GM23338 (cell line): ENCODE measurements at regions not wholly inside any gene's neighbourhood (a gene's known extent, or its start where the extent isn't known, plus 50 kb on each side); places are given as distances from the start of the nearest gene placed in this dataset.

Source experiments
- ATAC-seq: fragments of 200-7000 bp; cut with Tn5 transposase; 3 replicates; pipeline ENCODE4 v1.9.1; 2020
- DNase-seq: peaks from one replicate; pipeline ENCODE4 v3.0.0-alpha.2; 2015; ENCODE audit warnings: low spot score
- H2AFZ ChIP-seq: fragments of 200-600 bp; sonication (generic); 2 replicates; pipeline ENCODE4 v1.8.0; 2016; ENCODE audit warnings: antibody characterized with exemption, mild to moderate bottlenecking, moderate library complexity
- H3F3A ChIP-seq: fragments of 200-600 bp; sonication (generic); replicated peaks from 2 replicates; pipeline ENCODE4 v1.8.0; 2017; ENCODE audit warnings: antibody characterized with exemption, mixed run types, low read depth
- H3K27ac ChIP-seq: fragments of 200-600 bp; sonication (generic); 2 replicates; pipeline ENCODE4 v1.6.1; 2016; ENCODE audit warnings: low read depth
- H3K27me3 ChIP-seq: fragments of 200-600 bp; sonication (generic); 2 replicates; pipeline ENCODE4 v1.8.0; 2016; ENCODE audit warnings: mild to moderate bottlenecking, mixed run types, moderate library complexity; ENCODE audit not compliant: insufficient read depth
- H3K36me3 ChIP-seq: fragments of 200-600 bp; sonication (generic); 2 replicates; pipeline ENCODE4 v1.8.0; 2016; ENCODE audit warnings: mild to moderate bottlenecking; ENCODE audit not compliant: insufficient read depth
- H3K4me1 ChIP-seq: fragments of 200-600 bp; sonication (generic); 2 replicates; pipeline ENCODE4 v1.8.0; 2016; ENCODE audit warnings: mild to moderate bottlenecking, moderate library complexity; ENCODE audit not compliant: insufficient read depth
- H3K4me2 ChIP-seq: fragments of 200-600 bp; sonication (generic); 2 replicates; pipeline ENCODE4 v1.7.1; 2017; ENCODE audit warnings: mixed run types
- H3K4me3 ChIP-seq: fragments of 200-600 bp; sonication (generic); 2 replicates; pipeline ENCODE4 v1.6.1; 2016; ENCODE audit warnings: mixed run types
- H3K79me2 ChIP-seq: fragments of 200-600 bp; sonication (generic); replicated peaks from 2 replicates; pipeline ENCODE4 v1.8.0; 2017; ENCODE audit warnings: mild to moderate bottlenecking; ENCODE audit not compliant: insufficient read depth
- H3K9me2 ChIP-seq: fragments of 200-600 bp; sonication (generic); 2 replicates; pipeline ENCODE4 v1.8.0; 2017; ENCODE audit not compliant: insufficient read depth
- H4K20me1 ChIP-seq: fragments of 200-600 bp; sonication (generic); replicated peaks from 2 replicates; pipeline ENCODE4 v1.8.0; 2017; ENCODE audit warnings: mild to moderate bottlenecking; ENCODE audit not compliant: insufficient read depth
- H3K27ac Mint-ChIP-seq: 2 replicates; pipeline ENCODE4 v1.8.0; 2020; ENCODE audit warnings: inconsistent platforms, mild to moderate bottlenecking, moderate library complexity, mixed read lengths
- H3K27me3 Mint-ChIP-seq: 3 replicates; pipeline ENCODE4 v1.8.0; 2022; ENCODE audit warnings: low read depth, mild to moderate bottlenecking, moderate library complexity, mixed read lengths, inconsistent platforms; ENCODE audit not compliant: insufficient read depth, poor library complexity
- H3K36me3 Mint-ChIP-seq: 3 replicates; pipeline ENCODE4 v1.8.0; 2021; ENCODE audit warnings: low read depth, mild to moderate bottlenecking, inconsistent platforms, moderate library complexity, mixed read lengths
- H3K4me1 Mint-ChIP-seq: 3 replicates; pipeline ENCODE4 v1.8.0; 2020; ENCODE audit warnings: mild to moderate bottlenecking, inconsistent platforms, mixed read lengths
- H3K4me3 Mint-ChIP-seq: 3 replicates; pipeline ENCODE4 v1.8.0; 2021; ENCODE audit warnings: moderate library complexity, mild to moderate bottlenecking, inconsistent platforms, mixed read lengths
- H3K9me3 Mint-ChIP-seq: 3 replicates; pipeline ENCODE4 v1.8.0; 2020; ENCODE audit warnings: moderate library complexity, mild to moderate bottlenecking, inconsistent platforms, mixed read lengths
- CREB1 ChIP-seq: fragments of 250-450 bp; sonication (Bioruptor Pico); IDR thresholded peaks from 2 replicates; pipeline ENCODE4 v1.5.0; 2020; ENCODE audit warnings: low read depth, mild to moderate bottlenecking, moderate library complexity
- EZH2 ChIP-seq: fragments of 200-600 bp; sonication (generic); IDR thresholded peaks from one replicate; pipeline ENCODE4 v1.8.0; 2017; ENCODE audit warnings: antibody characterized with exemption, mild to moderate bottlenecking, low read depth; ENCODE audit not compliant: unreplicated experiment
- EZH2phosphoT487 ChIP-seq: fragments of 200-600 bp; sonication (generic); IDR thresholded peaks from one replicate; pipeline ENCODE4 v1.8.1; 2018; ENCODE audit warnings: antibody characterized with exemption; ENCODE audit not compliant: unreplicated experiment
- JUNB ChIP-seq: IDR thresholded peaks from one replicate; pipeline ENCODE4 v1.6.1; 2016; ENCODE audit warnings: antibody characterized with exemption; ENCODE audit not compliant: unreplicated experiment
- NANOG ChIP-seq: IDR thresholded peaks from 2 replicates; pipeline ENCODE4 v1.6.1; 2016; ENCODE audit warnings: antibody characterized with exemption, borderline replicate concordance
- POLR2AphosphoS5 ChIP-seq: IDR thresholded peaks from 2 replicates; pipeline ENCODE4 v1.6.1; 2016; ENCODE audit warnings: antibody characterized with exemption, low read depth
- STAT1 ChIP-seq: IDR thresholded peaks from one replicate; pipeline ENCODE4 v1.6.1; 2016; ENCODE audit warnings: antibody characterized with exemption; ENCODE audit not compliant: unreplicated experiment
- ZNF114 ChIP-seq: fragments of 250-450 bp; sonication (Bioruptor Pico); IDR thresholded peaks from 2 replicates; pipeline ENCODE4 v1.5.0; 2020; ENCODE audit warnings: mild to moderate bottlenecking, moderate library complexity
- ZNF331 ChIP-seq: fragments of 250-450 bp; sonication (Bioruptor Pico); IDR thresholded peaks from 2 replicates; pipeline ENCODE4 v1.5.0; 2020; ENCODE audit warnings: low read depth, mild to moderate bottlenecking, moderate library complexity
- TF ChIP-seq, protein P1 (sequence below): fragments of 250-450 bp; sonication (Bioruptor Pico); IDR thresholded peaks from 2 replicates; pipeline ENCODE4 v1.5.0; 2020; ENCODE audit warnings: mild to moderate bottlenecking, moderate library complexity
- TF ChIP-seq, protein P2 (sequence below), 2 experiments: fragments of 200-600 bp in 1 of 2; sonication (generic) in 1 of 2; conservative IDR thresholded peaks; 2 replicates each; pipeline versions ENCODE4 v1.5.1 to v1.6.1; 2016 to 2017; ENCODE audit warnings: antibody characterized with exemption in 2 of 2, low read depth in 2 of 2, mild to moderate bottlenecking in 2 of 2, moderate library complexity in 1 of 2
- TF ChIP-seq, protein P3 (sequence below): IDR thresholded peaks from 2 replicates; pipeline ENCODE4 v1.6.1; 2016; ENCODE audit warnings: antibody characterized with exemption
- TF ChIP-seq, protein P4 (sequence below): IDR thresholded peaks from one replicate; pipeline ENCODE4 v1.6.1; 2018; ENCODE audit warnings: antibody characterized with exemption; ENCODE audit not compliant: unreplicated experiment

DNA sequence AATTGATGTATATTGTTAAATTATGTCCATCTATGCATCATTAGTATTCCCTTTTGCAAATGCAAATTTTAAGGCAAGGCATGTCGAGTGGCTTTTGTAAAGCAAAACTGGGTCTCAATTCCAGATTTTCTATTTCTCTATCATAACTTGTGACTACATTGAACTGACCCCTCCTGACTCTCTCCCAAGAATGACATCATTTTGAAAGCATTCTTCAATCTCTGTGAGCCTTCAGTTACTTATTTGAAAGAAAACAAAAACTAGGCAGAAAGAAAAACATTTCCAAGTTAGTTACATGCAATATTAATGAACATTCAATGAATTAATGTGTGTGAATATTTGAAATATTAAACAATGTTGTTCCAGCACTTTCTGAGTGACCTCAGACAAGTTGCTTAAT, 314.3 kb upstream of the CLNK start:
- TF ChIP-seq JUNB: no peak
- TF ChIP-seq POLR2AphosphoS5: no peak
- TF ChIP-seq, protein P1, sequence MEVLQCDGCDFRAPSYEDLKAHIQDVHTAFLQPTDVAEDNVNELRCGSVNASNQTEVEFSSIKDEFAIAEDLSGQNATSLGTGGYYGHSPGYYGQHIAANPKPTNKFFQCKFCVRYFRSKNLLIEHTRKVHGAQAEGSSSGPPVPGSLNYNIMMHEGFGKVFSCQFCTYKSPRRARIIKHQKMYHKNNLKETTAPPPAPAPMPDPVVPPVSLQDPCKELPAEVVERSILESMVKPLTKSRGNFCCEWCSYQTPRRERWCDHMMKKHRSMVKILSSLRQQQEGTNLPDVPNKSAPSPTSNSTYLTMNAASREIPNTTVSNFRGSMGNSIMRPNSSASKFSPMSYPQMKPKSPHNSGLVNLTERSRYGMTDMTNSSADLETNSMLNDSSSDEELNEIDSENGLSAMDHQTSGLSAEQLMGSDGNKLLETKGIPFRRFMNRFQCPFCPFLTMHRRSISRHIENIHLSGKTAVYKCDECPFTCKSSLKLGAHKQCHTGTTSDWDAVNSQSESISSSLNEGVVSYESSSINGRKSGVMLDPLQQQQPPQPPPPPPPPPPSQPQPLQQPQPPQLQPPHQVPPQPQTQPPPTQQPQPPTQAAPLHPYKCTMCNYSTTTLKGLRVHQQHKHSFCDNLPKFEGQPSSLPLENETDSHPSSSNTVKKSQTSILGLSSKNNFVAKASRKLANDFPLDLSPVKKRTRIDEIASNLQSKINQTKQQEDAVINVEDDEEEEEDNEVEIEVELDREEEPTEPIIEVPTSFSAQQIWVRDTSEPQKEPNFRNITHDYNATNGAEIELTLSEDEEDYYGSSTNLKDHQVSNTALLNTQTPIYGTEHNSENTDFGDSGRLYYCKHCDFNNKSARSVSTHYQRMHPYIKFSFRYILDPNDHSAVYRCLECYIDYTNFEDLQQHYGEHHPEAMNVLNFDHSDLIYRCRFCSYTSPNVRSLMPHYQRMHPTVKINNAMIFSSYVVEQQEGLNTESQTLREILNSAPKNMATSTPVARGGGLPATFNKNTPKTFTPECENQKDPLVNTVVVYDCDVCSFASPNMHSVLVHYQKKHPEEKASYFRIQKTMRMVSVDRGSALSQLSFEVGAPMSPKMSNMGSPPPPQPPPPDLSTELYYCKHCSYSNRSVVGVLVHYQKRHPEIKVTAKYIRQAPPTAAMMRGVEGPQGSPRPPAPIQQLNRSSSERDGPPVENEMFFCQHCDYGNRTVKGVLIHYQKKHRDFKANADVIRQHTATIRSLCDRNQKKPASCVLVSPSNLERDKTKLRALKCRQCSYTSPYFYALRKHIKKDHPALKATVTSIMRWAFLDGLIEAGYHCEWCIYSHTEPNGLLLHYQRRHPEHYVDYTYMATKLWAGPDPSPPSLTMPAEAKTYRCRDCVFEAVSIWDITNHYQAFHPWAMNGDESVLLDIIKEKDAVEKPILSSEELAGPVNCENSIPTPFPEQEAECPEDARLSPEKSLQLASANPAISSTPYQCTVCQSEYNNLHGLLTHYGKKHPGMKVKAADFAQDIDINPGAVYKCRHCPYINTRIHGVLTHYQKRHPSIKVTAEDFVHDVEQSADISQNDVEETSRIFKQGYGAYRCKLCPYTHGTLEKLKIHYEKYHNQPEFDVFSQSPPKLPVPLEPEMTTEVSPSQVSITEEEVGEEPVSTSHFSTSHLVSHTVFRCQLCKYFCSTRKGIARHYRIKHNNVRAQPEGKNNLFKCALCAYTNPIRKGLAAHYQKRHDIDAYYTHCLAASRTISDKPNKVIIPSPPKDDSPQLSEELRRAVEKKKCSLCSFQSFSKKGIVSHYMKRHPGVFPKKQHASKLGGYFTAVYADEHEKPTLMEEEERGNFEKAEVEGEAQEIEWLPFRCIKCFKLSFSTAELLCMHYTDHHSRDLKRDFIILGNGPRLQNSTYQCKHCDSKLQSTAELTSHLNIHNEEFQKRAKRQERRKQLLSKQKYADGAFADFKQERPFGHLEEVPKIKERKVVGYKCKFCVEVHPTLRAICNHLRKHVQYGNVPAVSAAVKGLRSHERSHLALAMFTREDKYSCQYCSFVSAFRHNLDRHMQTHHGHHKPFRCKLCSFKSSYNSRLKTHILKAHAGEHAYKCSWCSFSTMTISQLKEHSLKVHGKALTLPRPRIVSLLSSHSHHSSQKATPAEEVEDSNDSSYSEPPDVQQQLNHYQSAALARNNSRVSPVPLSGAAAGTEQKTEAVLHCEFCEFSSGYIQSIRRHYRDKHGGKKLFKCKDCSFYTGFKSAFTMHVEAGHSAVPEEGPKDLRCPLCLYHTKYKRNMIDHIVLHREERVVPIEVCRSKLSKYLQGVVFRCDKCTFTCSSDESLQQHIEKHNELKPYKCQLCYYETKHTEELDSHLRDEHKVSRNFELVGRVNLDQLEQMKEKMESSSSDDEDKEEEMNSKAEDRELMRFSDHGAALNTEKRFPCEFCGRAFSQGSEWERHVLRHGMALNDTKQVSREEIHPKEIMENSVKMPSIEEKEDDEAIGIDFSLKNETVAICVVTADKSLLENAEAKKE (CRISPR knock-in tag): no peak
- TF ChIP-seq EZH2phosphoT487: no peak
- TF ChIP-seq ZNF331 (CRISPR knock-in tag): no peak
- TF ChIP-seq, protein P2, sequence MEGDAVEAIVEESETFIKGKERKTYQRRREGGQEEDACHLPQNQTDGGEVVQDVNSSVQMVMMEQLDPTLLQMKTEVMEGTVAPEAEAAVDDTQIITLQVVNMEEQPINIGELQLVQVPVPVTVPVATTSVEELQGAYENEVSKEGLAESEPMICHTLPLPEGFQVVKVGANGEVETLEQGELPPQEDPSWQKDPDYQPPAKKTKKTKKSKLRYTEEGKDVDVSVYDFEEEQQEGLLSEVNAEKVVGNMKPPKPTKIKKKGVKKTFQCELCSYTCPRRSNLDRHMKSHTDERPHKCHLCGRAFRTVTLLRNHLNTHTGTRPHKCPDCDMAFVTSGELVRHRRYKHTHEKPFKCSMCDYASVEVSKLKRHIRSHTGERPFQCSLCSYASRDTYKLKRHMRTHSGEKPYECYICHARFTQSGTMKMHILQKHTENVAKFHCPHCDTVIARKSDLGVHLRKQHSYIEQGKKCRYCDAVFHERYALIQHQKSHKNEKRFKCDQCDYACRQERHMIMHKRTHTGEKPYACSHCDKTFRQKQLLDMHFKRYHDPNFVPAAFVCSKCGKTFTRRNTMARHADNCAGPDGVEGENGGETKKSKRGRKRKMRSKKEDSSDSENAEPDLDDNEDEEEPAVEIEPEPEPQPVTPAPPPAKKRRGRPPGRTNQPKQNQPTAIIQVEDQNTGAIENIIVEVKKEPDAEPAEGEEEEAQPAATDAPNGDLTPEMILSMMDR (conservative IDR thresholded peaks at IDR 0.05; ENCODE audit: low read depth in 2 of 2): no peak
- no peak for TF ChIP-seq ZNF114 (CRISPR knock-in tag)
- TF ChIP-seq EZH2: no peak
- no peak for TF ChIP-seq STAT1
- TF ChIP-seq, protein P3, sequence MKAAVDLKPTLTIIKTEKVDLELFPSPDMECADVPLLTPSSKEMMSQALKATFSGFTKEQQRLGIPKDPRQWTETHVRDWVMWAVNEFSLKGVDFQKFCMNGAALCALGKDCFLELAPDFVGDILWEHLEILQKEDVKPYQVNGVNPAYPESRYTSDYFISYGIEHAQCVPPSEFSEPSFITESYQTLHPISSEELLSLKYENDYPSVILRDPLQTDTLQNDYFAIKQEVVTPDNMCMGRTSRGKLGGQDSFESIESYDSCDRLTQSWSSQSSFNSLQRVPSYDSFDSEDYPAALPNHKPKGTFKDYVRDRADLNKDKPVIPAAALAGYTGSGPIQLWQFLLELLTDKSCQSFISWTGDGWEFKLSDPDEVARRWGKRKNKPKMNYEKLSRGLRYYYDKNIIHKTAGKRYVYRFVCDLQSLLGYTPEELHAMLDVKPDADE: no peak
- TF ChIP-seq, protein P4, sequence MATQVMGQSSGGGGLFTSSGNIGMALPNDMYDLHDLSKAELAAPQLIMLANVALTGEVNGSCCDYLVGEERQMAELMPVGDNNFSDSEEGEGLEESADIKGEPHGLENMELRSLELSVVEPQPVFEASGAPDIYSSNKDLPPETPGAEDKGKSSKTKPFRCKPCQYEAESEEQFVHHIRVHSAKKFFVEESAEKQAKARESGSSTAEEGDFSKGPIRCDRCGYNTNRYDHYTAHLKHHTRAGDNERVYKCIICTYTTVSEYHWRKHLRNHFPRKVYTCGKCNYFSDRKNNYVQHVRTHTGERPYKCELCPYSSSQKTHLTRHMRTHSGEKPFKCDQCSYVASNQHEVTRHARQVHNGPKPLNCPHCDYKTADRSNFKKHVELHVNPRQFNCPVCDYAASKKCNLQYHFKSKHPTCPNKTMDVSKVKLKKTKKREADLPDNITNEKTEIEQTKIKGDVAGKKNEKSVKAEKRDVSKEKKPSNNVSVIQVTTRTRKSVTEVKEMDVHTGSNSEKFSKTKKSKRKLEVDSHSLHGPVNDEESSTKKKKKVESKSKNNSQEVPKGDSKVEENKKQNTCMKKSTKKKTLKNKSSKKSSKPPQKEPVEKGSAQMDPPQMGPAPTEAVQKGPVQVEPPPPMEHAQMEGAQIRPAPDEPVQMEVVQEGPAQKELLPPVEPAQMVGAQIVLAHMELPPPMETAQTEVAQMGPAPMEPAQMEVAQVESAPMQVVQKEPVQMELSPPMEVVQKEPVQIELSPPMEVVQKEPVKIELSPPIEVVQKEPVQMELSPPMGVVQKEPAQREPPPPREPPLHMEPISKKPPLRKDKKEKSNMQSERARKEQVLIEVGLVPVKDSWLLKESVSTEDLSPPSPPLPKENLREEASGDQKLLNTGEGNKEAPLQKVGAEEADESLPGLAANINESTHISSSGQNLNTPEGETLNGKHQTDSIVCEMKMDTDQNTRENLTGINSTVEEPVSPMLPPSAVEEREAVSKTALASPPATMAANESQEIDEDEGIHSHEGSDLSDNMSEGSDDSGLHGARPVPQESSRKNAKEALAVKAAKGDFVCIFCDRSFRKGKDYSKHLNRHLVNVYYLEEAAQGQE: no peak
- no peak for TF ChIP-seq NANOG
- TF ChIP-seq CREB1 (CRISPR knock-in tag): no peak
- H3K27me3 Mint-ChIP-seq: no peaks in the 10 kb centered on the region
- H3K4me1 Mint-ChIP-seq: no peaks in the 10 kb centered on the region
- H3K27ac Mint-ChIP-seq: no peak overlapping the region
- DNase-seq: no peak
- H3K9me3 Mint-ChIP-seq: no peaks in the 10 kb centered on the region
- Histone ChIP-seq H3F3A (no peaks in the 10 kb centered on the region), H3K79me2 (no peaks in the 10 kb centered on the region), H3K4me3 (no peak overlapping the region), H3K9me2 (no peaks in the 10 kb centered on the region), H3K27me3 (no peaks in the 10 kb centered on the region), H3K4me2 (no peak overlapping the region), H3K4me1 (no peaks in the 10 kb centered on the region), H3K27ac (no peak overlapping the region), H2AFZ (no peak overlapping the region), H4K20me1 (no peaks in the 10 kb centered on the region), H3K36me3 (no peaks in the 10 kb centered on the region)
- no peak overlapping the region for H3K4me3 Mint-ChIP-seq
- H3K36me3 Mint-ChIP-seq: no peaks in the 10 kb centered on the region
- ATAC-seq: no peak
